Esophagus squamous epithelium (tissue), 4 donors: ENCODE measurements at regions not wholly inside any gene's neighbourhood (a gene's known extent, or its start where the extent isn't known, plus 50 kb on each side); places are given as distances from the start of the nearest gene placed in this dataset.

Experiments
- CTCF ChIP-seq, 6 experiments: fragments of 450-650 bp in 4 of 6; fragments of 200-600 bp in 2 of 6; sonication (generic) in 2 of 6; IDR thresholded peaks; one replicate each; pipeline ENCODE4 v1.5.1; 2016 to 2019; ENCODE audit warnings: antibody characterized with exemption in 6 of 6, mild to moderate bottlenecking in 4 of 6, moderate library complexity in 4 of 6
- POLR2A ChIP-seq, 4 donors: fragments of 450-650 bp; IDR thresholded peaks; one replicate each; pipeline ENCODE4 v1.6.1; 2017; ENCODE audit warnings: antibody characterized with exemption in 4 of 4, mild to moderate bottlenecking in 4 of 4, moderate library complexity in 3 of 4

- TF ChIP-seq POLR2A (IDR thresholded peaks at IDR 0.05): no peak
- TF ChIP-seq CTCF (IDR thresholded peaks at IDR 0.05): no peak
Measured at GRCh38 chr4:64870558-64870957, 461.3 kb upstream of the TECRL start.
